H1 (cell line): ENCODE measurements at regions not wholly inside any gene's neighbourhood (a gene's known extent, or its start where the extent isn't known, plus 50 kb on each side); places are given as distances from the start of the nearest gene placed in this dataset.

ENCODE experiments used
- CTCF ChIA-PET: fragments of 300-600 bp; sonication (Branson Sonifier 250); formaldehyde crosslinking; loops from one replicate; lab custom pipeline; 2021; ENCODE audit not compliant: partially characterized antibody; lab: Charles Lee
- POLR2A ChIA-PET: fragments of 300-600 bp; sonication (Branson Sonifier 250); formaldehyde crosslinking; loops from one replicate; lab custom pipeline; 2021; ENCODE audit warnings: inconsistent platforms; ENCODE audit not compliant: partially characterized antibody; lab: Charles Lee
- DNase-seq, 2 experiments: peaks; one replicate each; pipeline versions ENCODE4 v3.0.0 to v3.0.0-alpha.2; 2010 to 2022; ENCODE audit warnings: low spot score in 2 of 2, low read depth in 1 of 2, mixed read lengths in 1 of 2
- FAIRE-seq: peaks from 2 replicates; lab custom pipeline; 2011; peaks lifted over from hg19 to GRCh38; lab: Jason Lieb, UNC
- H2AFZ ChIP-seq: 2 replicates; pipeline ENCODE4 v1.8.1; 2012; ENCODE audit warnings: low read length, inconsistent platforms
- H2AK5ac ChIP-seq: 2 replicates; pipeline ENCODE4 v1.6.1; 2013; ENCODE audit warnings: low read depth, low read length
- H2BK120ac ChIP-seq: replicated peaks from 2 replicates; pipeline ENCODE3; 2013; ENCODE audit warnings: low read depth, low read length, inconsistent platforms
- H2BK12ac ChIP-seq: 2 replicates; pipeline ENCODE4 v1.6.1; 2013; ENCODE audit warnings: low read depth, low read length
- H2BK15ac ChIP-seq: 2 replicates; pipeline ENCODE4 v1.6.1; 2013; ENCODE audit warnings: low read length
- H2BK20ac ChIP-seq: 2 replicates; pipeline ENCODE4 v1.6.1; 2013; ENCODE audit warnings: low read length
- H2BK5ac ChIP-seq: 2 replicates; pipeline ENCODE4 v1.6.1; 2013; ENCODE audit warnings: low read depth, low read length
- H3K14ac ChIP-seq: 2 replicates; pipeline ENCODE4 v1.6.1; 2013; ENCODE audit warnings: inconsistent platforms; ENCODE audit not compliant: insufficient read length
- H3K18ac ChIP-seq: 2 replicates; pipeline ENCODE4 v1.6.1; 2013; ENCODE audit warnings: low read length; ENCODE audit errors: extremely low read depth
- H3K23ac ChIP-seq: 2 replicates; pipeline ENCODE4 v1.6.1; 2013; ENCODE audit warnings: inconsistent platforms; ENCODE audit not compliant: insufficient read length
- H3K23me2 ChIP-seq: 2 replicates; pipeline ENCODE4 v1.6.1; 2013; ENCODE audit warnings: low read depth, low read length
- H3K27ac ChIP-seq: 2 replicates; pipeline ENCODE4 v1.6.1; 2011; ENCODE audit warnings: low read depth, low read length, inconsistent platforms
- H3K27me3 ChIP-seq, 4 experiments: replicated peaks in 1 of 4; 1 replicate in 1 of 4; 2 replicates in 3 of 4; pipeline versions ENCODE4 v1.6.1 to v1.8.1; 2011 to 2013; ENCODE audit warnings: low read length in 3 of 4, mild to moderate bottlenecking in 3 of 4, inconsistent platforms in 2 of 4, mixed read lengths in 2 of 4, moderate library complexity in 1 of 4; ENCODE audit not compliant: control insufficient read depth in 3 of 4, insufficient read depth in 3 of 4; ENCODE audit errors: extremely low read depth in 1 of 4
- H3K36me3 ChIP-seq, 4 experiments: 2 replicates each; pipeline versions ENCODE4 v1.6.1 to v1.8.1; 2011 to 2013; ENCODE audit warnings: mild to moderate bottlenecking in 4 of 4, low read length in 3 of 4, moderate library complexity in 2 of 4, control low read depth in 1 of 4, inconsistent platforms in 1 of 4; ENCODE audit not compliant: insufficient read depth in 4 of 4, control insufficient read depth in 2 of 4
- H3K4ac ChIP-seq: replicated peaks from 2 replicates; pipeline ENCODE3; 2013; ENCODE audit warnings: low read length, low read depth, mixed read lengths, inconsistent platforms; ENCODE audit not compliant: insufficient read length
- H3K4me1 ChIP-seq, 4 experiments: replicated peaks in 1 of 4; 1 replicate in 1 of 4; 2 replicates in 3 of 4; pipeline versions ENCODE4 v1.6.1 to v1.8.1; 2011 to 2013; ENCODE audit warnings: low read length in 3 of 4, inconsistent platforms in 2 of 4, mixed read lengths in 1 of 4; ENCODE audit not compliant: insufficient read depth in 4 of 4, control insufficient read depth in 3 of 4
- H3K4me2 ChIP-seq, 2 experiments: 2 replicates each; pipeline versions ENCODE4 v1.6.1 to v1.8.1; 2011 to 2013; ENCODE audit warnings: low read depth in 2 of 2, low read length in 2 of 2, control low read depth in 1 of 2, inconsistent platforms in 1 of 2, mild to moderate bottlenecking in 1 of 2; ENCODE audit not compliant: insufficient read depth in 1 of 2
- H3K4me3 ChIP-seq, 4 experiments: fragments of 200-600, 300-600 bp in 1 of 4; sonication (generic), shearing (Covaris generic), sonication (Bioruptor Twin) in 1 of 4; 2 replicates each; pipeline versions ENCODE4 v1.5.1 to v1.8.1; 2011 to 2016; ENCODE audit warnings: low read length in 4 of 4, low read depth in 3 of 4, control low read depth in 2 of 4, inconsistent platforms in 2 of 4, mild to moderate bottlenecking in 2 of 4, mixed read lengths in 1 of 4, moderate library complexity in 1 of 4; ENCODE audit not compliant: insufficient read depth in 2 of 4; ENCODE audit errors: extremely low read depth in 1 of 4
- H3K56ac ChIP-seq: replicated peaks from 2 replicates; pipeline ENCODE3; 2013; ENCODE audit warnings: low read depth, mild to moderate bottlenecking, mixed read lengths, low read length, inconsistent platforms; ENCODE audit not compliant: insufficient read length
- H3K79me1 ChIP-seq: 2 replicates; pipeline ENCODE4 v1.6.1; 2013; ENCODE audit warnings: low read depth, low read length, control low read depth
- H3K79me2 ChIP-seq, 2 experiments: 2 replicates each; pipeline versions ENCODE4 v1.6.1 to v1.8.1; 2012 to 2013; ENCODE audit warnings: low read length in 2 of 2, mild to moderate bottlenecking in 2 of 2, inconsistent platforms in 1 of 2; ENCODE audit not compliant: insufficient read depth in 2 of 2, control insufficient read depth in 1 of 2
- H3K9ac ChIP-seq, 4 experiments: replicated peaks in 1 of 4; 1 replicate in 1 of 4; 2 replicates in 3 of 4; pipeline versions ENCODE4 v1.6.1 to v1.8.1; 2011 to 2013; ENCODE audit warnings: low read depth in 3 of 4, low read length in 3 of 4, control low read depth in 2 of 4, mild to moderate bottlenecking in 2 of 4, moderate library complexity in 2 of 4, inconsistent platforms in 1 of 4; ENCODE audit errors: extremely low read depth in 1 of 4
- H3K9me3 ChIP-seq, 2 experiments: 2 replicates each; pipeline versions ENCODE4 v1.6.1 to v1.8.1; 2012 to 2013; ENCODE audit warnings: mild to moderate bottlenecking in 2 of 2, moderate library complexity in 2 of 2, control low read depth in 1 of 2, inconsistent platforms in 1 of 2, low read depth in 1 of 2, low read length in 1 of 2, mixed read lengths in 1 of 2; ENCODE audit not compliant: insufficient read depth in 2 of 2
- H4K20me1 ChIP-seq, 2 experiments: replicated peaks in 1 of 2; 2 replicates each; pipeline versions ENCODE3 to v1.8.1; 2011 to 2013; ENCODE audit warnings: inconsistent platforms in 2 of 2, low read length in 2 of 2, mild to moderate bottlenecking in 1 of 2; ENCODE audit not compliant: insufficient read depth in 2 of 2, control insufficient read depth in 1 of 2
- H4K5ac ChIP-seq: 2 replicates; pipeline ENCODE4 v1.6.1; 2013; ENCODE audit warnings: low read length, low read depth, mixed read lengths, inconsistent platforms; ENCODE audit not compliant: insufficient read length
- H4K8ac ChIP-seq: 2 replicates; pipeline ENCODE4 v1.8.0; 2013; ENCODE audit warnings: mild to moderate bottlenecking, moderate library complexity, low read length, inconsistent platforms; ENCODE audit not compliant: insufficient read depth; ENCODE audit errors: extremely low read depth
- H4K91ac ChIP-seq: replicated peaks from 2 replicates; pipeline ENCODE3; 2013; ENCODE audit warnings: low read length, mixed read lengths, inconsistent platforms; ENCODE audit not compliant: insufficient read length
- EGR1 ChIP-seq: IDR thresholded peaks from 2 replicates; pipeline ENCODE4 v1.6.1; 2011; ENCODE audit warnings: low read depth, low read length, borderline replicate concordance
- WGBS, 2 experiments: shearing (Covaris generic) in 1 of 2; methylation state at CpG; one replicate each; pipeline versions ENCODE4 v1.1.6 to v1.1.7; 2013 to 2015; ENCODE audit warnings: low lambda C conversion rate in 2 of 2, mixed read lengths in 2 of 2, inconsistent platforms in 1 of 2, low coverage in 1 of 2, missing lambda C conversion rate in 1 of 2; ENCODE audit not compliant: insufficient replicate concordance in 2 of 2, insufficient coverage in 1 of 2, insufficient read length in 1 of 2; ENCODE audit errors: extremely low coverage in 1 of 2, missing lambda C conversion rate in 1 of 2; 5-methylcytosine and 5-hydroxymethylcytosine counted together

DNA sequence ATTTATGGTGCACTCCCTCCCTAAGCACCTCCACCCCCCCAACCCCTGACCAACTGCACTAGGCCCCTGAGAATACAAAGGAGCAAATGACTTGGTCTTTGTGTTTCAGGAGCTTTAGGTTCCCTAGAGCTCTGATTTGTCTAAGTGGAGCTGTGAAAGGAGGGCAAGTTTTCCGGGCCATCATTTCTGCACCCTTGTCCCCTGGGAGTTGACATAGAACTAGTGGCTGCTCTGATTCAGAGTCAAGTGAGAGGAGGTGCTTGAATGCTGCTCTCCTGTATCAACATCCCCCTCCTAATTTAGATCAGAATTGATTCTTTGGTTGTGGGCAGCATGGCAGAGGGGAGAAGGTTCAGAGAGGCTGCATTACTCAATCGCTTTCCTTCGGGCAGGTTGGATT, 391.6 kb downstream of the KCNRG start:
- no peak overlapping the region for H3K23ac ChIP-seq

More for the DNA sequence above, 391.6 kb downstream of the KCNRG start:
- H3K36me3 ChIP-seq: no peaks in the 10 kb centered on the region
- H3K4me2 ChIP-seq: no peak overlapping the region
- H3K27ac ChIP-seq: no peak overlapping the region
- no peak overlapping the region for H3K4ac ChIP-seq
- H3K14ac ChIP-seq: no peak overlapping the region
- H3K9ac ChIP-seq: no peak overlapping the region
- H4K20me1 ChIP-seq: no peaks in the 10 kb centered on the region
- H3K27me3 ChIP-seq: no peaks in the 10 kb centered on the region
- no peak overlapping the region for H4K91ac ChIP-seq
- no peak overlapping the region for H2BK20ac ChIP-seq
- H2BK5ac ChIP-seq: no peak overlapping the region
- H2AFZ ChIP-seq: no peak overlapping the region
- CTCF ChIA-PET: no interaction called here
- no peak overlapping the region for H2BK15ac ChIP-seq
- no peaks in the 10 kb centered on the region for H3K23me2 ChIP-seq
- TF ChIP-seq EGR1: no peak
- 97% methylated on average over 3 of the region's 3 CpGs; no CpG with 5 or more reads in 1 of the 2 experiments for WGBS, 2 experiments
- no peak overlapping the region for H3K56ac ChIP-seq
- no peak overlapping the region for H3K18ac ChIP-seq
- H3K79me2 ChIP-seq: no peaks in the 10 kb centered on the region
- POLR2A ChIA-PET: no interaction called here
- no peak overlapping the region for H2BK12ac ChIP-seq
- no peaks in the 10 kb centered on the region for H3K9me3 ChIP-seq
- H3K4me3 ChIP-seq: no peak overlapping the region
- peaks cover 0 to 3% (median 0%) of the 10 kb centered on the region in 4 experiments; a peak in 3 of 7 replicates for H3K4me1 ChIP-seq
- no peak overlapping the region for H4K8ac ChIP-seq
- FAIRE-seq (no peak), DNase-seq (no peak)
- no peak overlapping the region for H2AK5ac ChIP-seq
- no peak overlapping the region for H4K5ac ChIP-seq
- H3K79me1 ChIP-seq: no peaks in the 10 kb centered on the region
- H2BK120ac ChIP-seq: no peak overlapping the region
